ENCODE measurements at regions not wholly inside any gene's neighbourhood (a gene's known extent, or its start where the extent isn't known, plus 50 kb on each side); places are given as distances from the start of the nearest gene placed in this dataset.

DNA sequence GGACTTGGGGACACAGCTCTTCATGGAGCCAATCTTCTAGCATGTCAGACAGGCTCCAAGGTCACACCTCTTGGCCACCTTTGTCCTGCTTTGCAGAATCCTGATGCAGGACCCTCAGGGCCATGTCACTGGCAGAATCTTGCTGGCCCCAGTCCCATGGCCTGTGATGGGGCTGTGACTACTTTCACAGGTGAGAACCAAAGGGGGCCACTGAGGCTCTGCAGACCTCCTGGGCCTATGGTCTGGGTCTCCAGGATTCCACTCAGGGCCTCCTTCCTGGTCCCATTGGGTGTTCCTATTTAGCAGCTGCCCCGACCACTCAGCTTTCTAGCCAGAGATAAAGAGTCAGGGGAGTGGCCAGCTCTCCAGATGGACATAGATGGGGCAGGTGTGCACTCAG is 238.7 kb downstream of the MATN1 start:
- TF ChIP-seq CTCF (IDR thresholded peaks at IDR 0.05 in 4 of 5, conservative IDR thresholded peaks at IDR 0.05 in 1 of 5) (no peak), POLR2A (IDR thresholded peaks at IDR 0.05) (no peak)

Data from gastrocnemius medialis (tissue), 4 donors.